ENCODE measurements at regions not wholly inside any gene's neighbourhood (a gene's known extent, or its start where the extent isn't known, plus 50 kb on each side); places are given as distances from the start of the nearest gene placed in this dataset.

- Histone ChIP-seq H3K9me3 (ENCODE audit: low read depth) (no peaks in the 10 kb centered on the region), H3K27ac (no peak overlapping the region), H3K4me1 (ENCODE audit: insufficient read depth) (peaks cover 5% of the 10 kb centered on the region), H3K9me2 (ENCODE audit: insufficient read depth) (no peaks in the 10 kb centered on the region), H3K27me3 (replicated peaks; ENCODE audit: insufficient read depth) (no peaks in the 10 kb centered on the region; the same call in 1 of the 2 replicates), H3K9ac (no peak overlapping the region), H3K79me2 (ENCODE audit: insufficient read depth) (no peaks in the 10 kb centered on the region), H3K4me3 (no peak overlapping the region), H2AFZ (no peak overlapping the region), H3K36me3 (ENCODE audit: low read depth) (no peaks in the 10 kb centered on the region), H3F3A (ENCODE audit: insufficient read depth) (peaks cover 11% of the 10 kb centered on the region; the same call in 1 of the 2 replicates), H4K20me1 (ENCODE audit: insufficient read depth) (no peaks in the 10 kb centered on the region), H3K4me2 (ENCODE audit: unreplicated experiment) (no peak overlapping the region)
- in situ Hi-C loops (cut with MboI) = no loop called here
- no peak for DNase-seq
- 65 to 91% methylated on average over 4 to 5 of the region's 5 CpGs for WGBS, 2 experiments (ENCODE audit: low coverage in 1 of 2, low lambda C conversion rate in 2 of 2, missing lambda C conversion rate in 2 of 2)
- no peak for TF ChIP-seq EZH2phosphoT487 (IDR thresholded peaks at IDR 0.05; ENCODE audit: insufficient read depth, low read depth)
- TF ChIP-seq EZH2 (IDR thresholded peaks at IDR 0.05; ENCODE audit: insufficient read depth, poor library complexity, severe bottlenecking) = no peak
Observed at GRCh38 chr14:98950353-98950895, 321.6 kb downstream of the BCL11B start.

- H3K27ac ChIP-seq = no peak overlapping the region
- H3K36me3 ChIP-seq (ENCODE audit: low read depth) = no peaks in the 10 kb centered on the region
- no peak overlapping the region for H3K9ac ChIP-seq
- no peak for DNase-seq
- H3K4me1 ChIP-seq (ENCODE audit: insufficient read depth) = peaks cover 5% of the 10 kb centered on the region
- no peaks in the 10 kb centered on the region for H3K9me3 ChIP-seq (ENCODE audit: low read depth)
- TF ChIP-seq EZH2phosphoT487 (IDR thresholded peaks at IDR 0.05; ENCODE audit: insufficient read depth, low read depth) (no peak), EZH2 (IDR thresholded peaks at IDR 0.05; ENCODE audit: insufficient read depth, poor library complexity, severe bottlenecking) (no peak)
- H2AFZ ChIP-seq = no peak overlapping the region
- H3K79me2 ChIP-seq (ENCODE audit: insufficient read depth) = no peaks in the 10 kb centered on the region
- H3K9me2 ChIP-seq (ENCODE audit: insufficient read depth) = no peaks in the 10 kb centered on the region
- 87 to 90% methylated on average over 3 of the region's 3 CpGs for WGBS, 2 experiments (ENCODE audit: low coverage in 1 of 2, low lambda C conversion rate in 2 of 2, missing lambda C conversion rate in 2 of 2)
- peaks cover 11% of the 10 kb centered on the region; the same call in 1 of the 2 replicates for H3F3A ChIP-seq (ENCODE audit: insufficient read depth)
- no peak overlapping the region for H3K4me3 ChIP-seq
- H3K4me2 ChIP-seq (ENCODE audit: unreplicated experiment) = no peak overlapping the region
- no peaks in the 10 kb centered on the region for H4K20me1 ChIP-seq (ENCODE audit: insufficient read depth)
- no peaks in the 10 kb centered on the region; the same call in 1 of the 2 replicates for H3K27me3 ChIP-seq (replicated peaks; ENCODE audit: insufficient read depth)
- in situ Hi-C loops (cut with MboI) = no loop called here
Observed at GRCh38 chr14:98951031-98951430, 321.0 kb downstream of the BCL11B start.

GRCh38 chr14:98951521-98952152 is 320.4 kb downstream of the BCL11B start:
- no peaks in the 10 kb centered on the region for H3K9me2 ChIP-seq (ENCODE audit: insufficient read depth)
- WGBS, 2 experiments (ENCODE audit: low coverage in 1 of 2, low lambda C conversion rate in 2 of 2, missing lambda C conversion rate in 2 of 2) = 88 to 92% methylated on average over 8 of the region's 8 CpGs
- H3K27me3 ChIP-seq (replicated peaks; ENCODE audit: insufficient read depth) = no peaks in the 10 kb centered on the region; the same call in 1 of the 2 replicates
- no peak overlapping the region for H2AFZ ChIP-seq
- no peak overlapping the region for H3K27ac ChIP-seq
- H3K4me3 ChIP-seq = no peak overlapping the region
- no peaks in the 10 kb centered on the region for H4K20me1 ChIP-seq (ENCODE audit: insufficient read depth)
- H3F3A ChIP-seq (ENCODE audit: insufficient read depth) = peaks cover 11% of the 10 kb centered on the region; the same call in 1 of the 2 replicates
- H3K9me3 ChIP-seq (ENCODE audit: low read depth) = no peaks in the 10 kb centered on the region
- H3K4me1 ChIP-seq (ENCODE audit: insufficient read depth) = peaks cover 5% of the 10 kb centered on the region
- H3K4me2 ChIP-seq (ENCODE audit: unreplicated experiment) = no peak overlapping the region
- no peaks in the 10 kb centered on the region for H3K36me3 ChIP-seq (ENCODE audit: low read depth)
- no peak for DNase-seq
- H3K79me2 ChIP-seq (ENCODE audit: insufficient read depth) = no peaks in the 10 kb centered on the region
- H3K9ac ChIP-seq = no peak overlapping the region
- TF ChIP-seq EZH2phosphoT487 (IDR thresholded peaks at IDR 0.05; ENCODE audit: insufficient read depth, low read depth) (no peak), EZH2 (IDR thresholded peaks at IDR 0.05; ENCODE audit: insufficient read depth, poor library complexity, severe bottlenecking) (no peak)
- in situ Hi-C loops (cut with MboI) = no loop called here

- DNase-seq = peak; percentile 85
- in situ Hi-C loops (cut with MboI) = no loop called here
- Histone ChIP-seq H3K27me3 (replicated peaks; ENCODE audit: insufficient read depth) (no peaks in the 10 kb centered on the region; the same call in 1 of the 2 replicates), H3K9ac (no peak overlapping the region), H3K36me3 (ENCODE audit: low read depth) (no peaks in the 10 kb centered on the region), H3K4me2 (ENCODE audit: unreplicated experiment) (peak overlapping the region; percentile 36), H3K4me3 (no peak overlapping the region), H3K9me3 (ENCODE audit: low read depth) (no peaks in the 10 kb centered on the region), H3F3A (ENCODE audit: insufficient read depth) (peaks cover 11% of the 10 kb centered on the region; the same call in 1 of the 2 replicates), H3K9me2 (ENCODE audit: insufficient read depth) (no peaks in the 10 kb centered on the region), H3K27ac (no peak overlapping the region), H3K4me1 (ENCODE audit: insufficient read depth) (peaks cover 9% of the 10 kb centered on the region), H3K79me2 (ENCODE audit: insufficient read depth) (no peaks in the 10 kb centered on the region), H2AFZ (no peak overlapping the region), H4K20me1 (ENCODE audit: insufficient read depth) (no peaks in the 10 kb centered on the region)
- TF ChIP-seq EZH2phosphoT487 (IDR thresholded peaks at IDR 0.05; ENCODE audit: insufficient read depth, low read depth) (no peak), EZH2 (IDR thresholded peaks at IDR 0.05; ENCODE audit: insufficient read depth, poor library complexity, severe bottlenecking) (no peak)
- 22 to 24% methylated on average over 9 of the region's 9 CpGs for WGBS, 2 experiments (ENCODE audit: low coverage in 1 of 2, low lambda C conversion rate in 2 of 2, missing lambda C conversion rate in 2 of 2)
Observed at GRCh38 chr14:98952593-98953350, 319.2 kb downstream of the BCL11B start.

Measured in GM23248 (cell line).